LNCAP (cell line): ENCODE measurements at regions not wholly inside any gene's neighbourhood (a gene's known extent, or its start where the extent isn't known, plus 50 kb on each side); places are given as distances from the start of the nearest gene placed in this dataset.

Source experiments
- CTCF ChIP-seq: fragments of 450-650 bp; IDR thresholded peaks from 2 replicates; pipeline ENCODE4 v1.5.1; 2017; ENCODE audit warnings: mild to moderate bottlenecking

GRCh38 chr13:58830841-58831240 is 1199.3 kb downstream of the PCDH17 start:
- TF ChIP-seq CTCF = no peak

DNA sequence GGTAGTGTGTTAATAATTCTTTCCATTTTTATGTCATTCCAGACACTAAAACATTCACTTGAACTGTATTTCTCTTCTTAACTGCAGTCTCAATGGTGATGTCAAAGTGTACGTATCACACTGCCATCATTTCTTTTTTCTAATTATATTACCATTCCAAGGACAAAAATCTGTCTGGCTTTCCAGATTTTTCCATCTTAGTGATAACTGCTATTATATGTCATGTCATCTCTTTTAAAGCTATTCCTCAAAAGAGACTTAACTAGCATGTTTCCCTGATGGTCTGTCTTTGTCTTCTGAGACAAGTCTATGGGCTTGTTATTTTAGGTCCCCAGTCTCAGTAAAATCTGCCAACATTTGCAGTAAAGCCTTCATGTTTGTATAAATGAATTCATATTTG is 1207.1 kb downstream of the PCDH17 start:
- no peak for TF ChIP-seq CTCF

DNA sequence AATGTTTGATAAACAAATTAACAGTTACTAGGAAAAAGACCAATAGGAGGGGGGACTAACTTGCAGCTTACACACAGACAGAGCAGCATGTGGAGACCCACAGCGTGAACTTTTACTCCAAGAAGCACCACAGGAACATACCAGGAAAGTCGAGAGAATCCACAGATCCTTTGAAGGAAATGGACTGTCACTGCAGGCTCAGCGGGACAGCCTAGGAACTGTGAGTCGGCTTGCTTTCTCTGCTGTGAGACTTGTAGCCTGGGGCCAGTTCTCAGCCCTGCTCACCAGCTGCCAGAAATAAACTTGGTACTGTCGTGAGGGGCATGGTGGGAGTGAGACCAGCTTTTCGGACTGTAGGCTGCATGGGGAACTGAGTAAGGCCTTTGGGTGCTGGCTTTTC is 1211.5 kb downstream of the PCDH17 start:
- no peak for TF ChIP-seq CTCF

GRCh38 chr13:58843567-58843966 is 1212.0 kb downstream of the PCDH17 start:
- TF ChIP-seq CTCF = no peak

- TF ChIP-seq CTCF = no peak
Observed at GRCh38 chr13:58850161-58850560, 1218.6 kb downstream of the PCDH17 start.

DNA sequence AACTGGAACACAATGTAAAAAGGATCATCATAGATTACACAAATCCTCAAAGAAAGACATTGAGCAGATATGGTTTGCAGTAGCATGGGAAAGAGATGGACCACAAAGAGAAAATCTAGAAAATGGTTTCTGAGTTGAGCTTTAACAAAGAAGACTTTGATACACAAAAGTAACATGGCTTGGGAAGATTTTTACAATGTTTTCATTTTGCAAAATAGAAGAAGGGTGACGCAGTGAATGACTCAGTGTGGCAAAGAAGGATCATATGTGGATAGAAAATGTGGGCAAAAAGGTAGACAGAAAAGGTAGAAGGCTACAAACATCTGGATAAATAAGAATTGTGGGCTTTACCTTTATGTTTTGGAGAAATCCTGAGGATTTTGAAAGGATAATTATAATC is 1220.5 kb downstream of the PCDH17 start:
- no peak for TF ChIP-seq CTCF

DNA sequence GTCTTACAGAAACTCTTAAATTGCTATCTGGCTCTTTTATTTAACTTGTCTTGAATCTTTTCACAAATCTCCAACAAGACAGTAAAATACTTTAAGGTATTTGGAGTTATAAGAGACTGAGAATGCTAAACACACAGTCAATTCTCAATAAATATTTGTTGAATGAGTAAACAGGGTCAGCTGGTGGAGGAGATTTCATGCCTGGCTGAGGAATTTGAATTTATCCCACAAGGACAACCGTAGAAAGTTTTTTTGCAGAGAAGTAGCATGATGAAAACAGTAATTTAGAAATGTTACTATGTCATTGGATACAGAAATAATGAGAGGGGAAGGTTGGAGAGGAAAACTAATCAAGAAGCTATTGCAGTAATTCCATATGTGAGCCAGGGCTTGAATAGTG is 1223.7 kb downstream of the PCDH17 start:
- TF ChIP-seq CTCF = no peak

- TF ChIP-seq CTCF = no peak
Observed at GRCh38 chr13:58858870-58859371, 1227.4 kb downstream of the PCDH17 start.
